ENCODE measurements at regions not wholly inside any gene's neighbourhood (a gene's known extent, or its start where the extent isn't known, plus 50 kb on each side); places are given as distances from the start of the nearest gene placed in this dataset.

GRCh38 chr12:67519484-67520433, 128.8 kb upstream of the DYRK2 start:
- BruUV-seq (replicated peaks), result no TSS peak
- Histone ChIP-seq H3K27ac (ENCODE audit: extremely low read depth, low read depth, low read length) (no peak overlapping the region), H3K9ac (ENCODE audit: insufficient read depth in 1 of 2, low read depth in 2 of 2, low read length in 2 of 2) (no peak overlapping the region), H3K27me3 (ENCODE audit: control insufficient read depth in 2 of 2, insufficient read depth in 2 of 2, low read length in 2 of 2) (peaks cover 7 to 23% of the 10 kb centered on the region in 2 experiments; a peak in 4 of 5 replicates), H3K4me2 (ENCODE audit: insufficient read depth, low read length) (no peak overlapping the region), H3K79me2 (ENCODE audit: control insufficient read depth, insufficient read depth, low read length) (no peaks in the 10 kb centered on the region), H3K9me3 (replicated peaks; ENCODE audit: control insufficient read depth, insufficient read depth, low read depth, low read length) (no peaks in the 10 kb centered on the region), H3K9me1 (ENCODE audit: control insufficient read depth, insufficient read depth, low read length) (no peaks in the 10 kb centered on the region), H2AFZ (ENCODE audit: low read depth, low read length) (no peak overlapping the region), H3K4me1 (replicated peaks in 1 of 2; ENCODE audit: control insufficient read depth in 2 of 2, insufficient read depth in 2 of 2, low read length in 2 of 2) (no peaks in the 10 kb centered on the region), H3K4me3 (no peak overlapping the region), H3K36me3 (ENCODE audit: control insufficient read depth, insufficient read depth, low read length) (no peaks in the 10 kb centered on the region), H4K20me1 (replicated peaks; ENCODE audit: control insufficient read depth, insufficient read depth, low read length) (no peaks in the 10 kb centered on the region)
- ATAC-seq (no peak), DNase-seq (ENCODE audit: extremely low read depth in 1 of 4, low spot score in 3 of 4) (no peak), FAIRE-seq (no peak)
- TF ChIP-seq RFX7 (CRISPR knock-in tag; IDR thresholded peaks at IDR 0.05), result no peak
- in situ Hi-C loops (cut with MboI) (no loop called here), intact Hi-C loops (cut with micrococcal nuclease) (no loop called here)
- ChIA-PET CTCF (ENCODE audit: low intra/inter-chr PET ratio) (no interaction called here), POLR2A (no interaction called here)
- WGBS (ENCODE audit: insufficient coverage, low coverage, missing lambda C conversion rate), result 1% methylated on average over 7 of the region's 7 CpGs

DNA sequence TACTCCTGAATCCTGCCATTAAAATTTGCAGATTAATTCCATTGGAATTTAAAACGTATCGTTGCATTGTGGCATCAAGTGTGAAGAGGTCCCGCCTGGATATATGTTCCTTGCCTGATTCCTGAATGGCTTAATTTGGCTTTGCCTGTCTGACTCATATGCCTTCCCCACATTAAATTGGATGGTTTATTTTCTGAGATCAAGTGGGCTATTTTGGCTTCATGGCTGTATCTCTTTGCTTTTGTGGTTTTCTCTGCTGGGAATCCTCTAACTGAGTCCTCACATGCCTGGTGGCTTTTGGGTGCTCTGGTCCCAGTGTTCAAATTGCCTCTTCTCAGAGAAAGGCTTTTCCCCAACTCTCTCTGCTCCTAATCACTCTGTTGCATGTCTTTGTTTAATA, 127.9 kb upstream of the DYRK2 start:
- no peak for ATAC-seq
- intact Hi-C loops (cut with micrococcal nuclease) (no loop called here), in situ Hi-C loops (cut with MboI) (no loop called here)
- Histone ChIP-seq H3K4me3 (no peak overlapping the region), H2AFZ (ENCODE audit: low read depth, low read length) (no peak overlapping the region), H3K27me3 (ENCODE audit: control insufficient read depth in 2 of 2, insufficient read depth in 2 of 2, low read length in 2 of 2) (peaks cover 7 to 23% of the 10 kb centered on the region in 2 experiments; a peak in 4 of 5 replicates), H3K79me2 (ENCODE audit: control insufficient read depth, insufficient read depth, low read length) (no peaks in the 10 kb centered on the region), H3K4me1 (replicated peaks in 1 of 2; ENCODE audit: control insufficient read depth in 2 of 2, insufficient read depth in 2 of 2, low read length in 2 of 2) (no peaks in the 10 kb centered on the region), H3K9ac (ENCODE audit: insufficient read depth in 1 of 2, low read depth in 2 of 2, low read length in 2 of 2) (no peak overlapping the region), H4K20me1 (replicated peaks; ENCODE audit: control insufficient read depth, insufficient read depth, low read length) (no peaks in the 10 kb centered on the region), H3K27ac (ENCODE audit: extremely low read depth, low read depth, low read length) (no peak overlapping the region), H3K9me3 (replicated peaks; ENCODE audit: control insufficient read depth, insufficient read depth, low read depth, low read length) (no peaks in the 10 kb centered on the region), H3K9me1 (ENCODE audit: control insufficient read depth, insufficient read depth, low read length) (no peaks in the 10 kb centered on the region), H3K36me3 (ENCODE audit: control insufficient read depth, insufficient read depth, low read length) (no peaks in the 10 kb centered on the region), H3K4me2 (ENCODE audit: insufficient read depth, low read length) (no peak overlapping the region)
- BruUV-seq (replicated peaks), result no TSS peak
- FAIRE-seq, result no peak
- no peak for DNase-seq (ENCODE audit: extremely low read depth in 1 of 4, low spot score in 3 of 4)
- WGBS (ENCODE audit: insufficient coverage, low coverage, missing lambda C conversion rate), result 2% methylated on average over 3 of the region's 3 CpGs
- POLR2A ChIA-PET, result no interaction called here
- CTCF ChIA-PET (ENCODE audit: low intra/inter-chr PET ratio), result no interaction called here
- TF ChIP-seq SIN3A (IDR thresholded peaks at IDR 0.05; ENCODE audit: borderline replicate concordance in 2 of 2, control insufficient read depth in 1 of 2, low read depth in 2 of 2, low read length in 2 of 2) (no peak), RFX1 (IDR thresholded peaks at IDR 0.05) (no peak), AFF4 (CRISPR knock-in tag; IDR thresholded peaks at IDR 0.05) (no peak), PHB (CRISPR knock-in tag; IDR thresholded peaks at IDR 0.05) (no peak), ZC3H11A (IDR thresholded peaks at IDR 0.05; ENCODE audit: low read depth, low read length) (no peak), CBX2 (IDR thresholded peaks at IDR 0.05; ENCODE audit: insufficient read depth, low read length, poor library complexity, severe bottlenecking) (no peak), ZNF444 (CRISPR knock-in tag; IDR thresholded peaks at IDR 0.05) (no peak)

All from K562 (cell line).